Ishikawa (cell line): ENCODE measurements at regions not wholly inside any gene's neighbourhood (a gene's known extent, or its start where the extent isn't known, plus 50 kb on each side); places are given as distances from the start of the nearest gene placed in this dataset.

Source experiments
- EGR1 ChIP-seq: IDR thresholded peaks from 2 replicates; pipeline ENCODE4 v1.6.1; 2012
- RAD21 ChIP-seq: IDR thresholded peaks from 2 replicates; pipeline ENCODE4 v1.6.1; 2012; ENCODE audit warnings: low read depth
- TAF1 ChIP-seq: IDR thresholded peaks from 2 replicates; pipeline ENCODE4 v1.6.1; 2012; ENCODE audit warnings: low read depth, mild to moderate bottlenecking
- ZBTB7A ChIP-seq: IDR thresholded peaks from 2 replicates; pipeline ENCODE4 v1.6.1; 2012; ENCODE audit warnings: low read depth
- TF ChIP-seq, protein P1 (sequence below): IDR thresholded peaks from 2 replicates; pipeline ENCODE4 v1.6.1; 2012
- TF ChIP-seq, protein P2 (sequence below): IDR thresholded peaks from 2 replicates; pipeline ENCODE4 v1.6.1; 2012; ENCODE audit warnings: low read depth, mild to moderate bottlenecking

DNA sequence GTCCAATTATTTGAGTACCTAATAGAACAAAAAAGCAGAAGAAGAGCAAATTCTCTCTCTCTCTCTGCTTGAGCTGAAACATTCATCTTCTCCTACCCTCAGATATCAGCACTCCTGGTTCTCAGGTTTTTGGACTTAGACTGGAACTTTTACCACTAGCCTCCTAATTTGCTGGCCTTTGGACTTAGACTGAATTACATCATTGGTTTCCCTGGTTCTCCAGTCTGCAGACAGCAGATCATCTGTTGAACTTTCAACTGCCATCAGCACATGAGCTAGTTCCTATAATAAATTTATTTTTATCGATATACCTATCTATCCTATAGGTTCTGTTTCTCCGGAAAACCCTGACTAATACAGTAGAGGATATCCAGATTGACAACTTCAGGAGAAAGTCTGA is 208.9 kb upstream of the GAS1 start:
- TF ChIP-seq EGR1, result no peak
- TF ChIP-seq RAD21, result no peak
- no peak for TF ChIP-seq TAF1
- TF ChIP-seq, protein P1, sequence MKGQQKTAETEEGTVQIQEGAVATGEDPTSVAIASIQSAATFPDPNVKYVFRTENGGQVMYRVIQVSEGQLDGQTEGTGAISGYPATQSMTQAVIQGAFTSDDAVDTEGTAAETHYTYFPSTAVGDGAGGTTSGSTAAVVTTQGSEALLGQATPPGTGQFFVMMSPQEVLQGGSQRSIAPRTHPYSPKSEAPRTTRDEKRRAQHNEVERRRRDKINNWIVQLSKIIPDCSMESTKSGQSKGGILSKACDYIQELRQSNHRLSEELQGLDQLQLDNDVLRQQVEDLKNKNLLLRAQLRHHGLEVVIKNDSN, result no peak
- TF ChIP-seq, protein P2, sequence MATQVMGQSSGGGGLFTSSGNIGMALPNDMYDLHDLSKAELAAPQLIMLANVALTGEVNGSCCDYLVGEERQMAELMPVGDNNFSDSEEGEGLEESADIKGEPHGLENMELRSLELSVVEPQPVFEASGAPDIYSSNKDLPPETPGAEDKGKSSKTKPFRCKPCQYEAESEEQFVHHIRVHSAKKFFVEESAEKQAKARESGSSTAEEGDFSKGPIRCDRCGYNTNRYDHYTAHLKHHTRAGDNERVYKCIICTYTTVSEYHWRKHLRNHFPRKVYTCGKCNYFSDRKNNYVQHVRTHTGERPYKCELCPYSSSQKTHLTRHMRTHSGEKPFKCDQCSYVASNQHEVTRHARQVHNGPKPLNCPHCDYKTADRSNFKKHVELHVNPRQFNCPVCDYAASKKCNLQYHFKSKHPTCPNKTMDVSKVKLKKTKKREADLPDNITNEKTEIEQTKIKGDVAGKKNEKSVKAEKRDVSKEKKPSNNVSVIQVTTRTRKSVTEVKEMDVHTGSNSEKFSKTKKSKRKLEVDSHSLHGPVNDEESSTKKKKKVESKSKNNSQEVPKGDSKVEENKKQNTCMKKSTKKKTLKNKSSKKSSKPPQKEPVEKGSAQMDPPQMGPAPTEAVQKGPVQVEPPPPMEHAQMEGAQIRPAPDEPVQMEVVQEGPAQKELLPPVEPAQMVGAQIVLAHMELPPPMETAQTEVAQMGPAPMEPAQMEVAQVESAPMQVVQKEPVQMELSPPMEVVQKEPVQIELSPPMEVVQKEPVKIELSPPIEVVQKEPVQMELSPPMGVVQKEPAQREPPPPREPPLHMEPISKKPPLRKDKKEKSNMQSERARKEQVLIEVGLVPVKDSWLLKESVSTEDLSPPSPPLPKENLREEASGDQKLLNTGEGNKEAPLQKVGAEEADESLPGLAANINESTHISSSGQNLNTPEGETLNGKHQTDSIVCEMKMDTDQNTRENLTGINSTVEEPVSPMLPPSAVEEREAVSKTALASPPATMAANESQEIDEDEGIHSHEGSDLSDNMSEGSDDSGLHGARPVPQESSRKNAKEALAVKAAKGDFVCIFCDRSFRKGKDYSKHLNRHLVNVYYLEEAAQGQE, result no peak
- TF ChIP-seq ZBTB7A, result no peak
